ENCODE measurements at regions not wholly inside any gene's neighbourhood (a gene's known extent, or its start where the extent isn't known, plus 50 kb on each side); places are given as distances from the start of the nearest gene placed in this dataset.

- TF ChIP-seq CTCF (IDR thresholded peaks at IDR 0.05; ENCODE audit: insufficient read depth, low read depth, low read length, missing control alignments): no peak
- no peak overlapping the region for H3K4me3 ChIP-seq (ENCODE audit: low read length)
- DNase-seq (ENCODE audit: low read depth): no peak
These were observed 222.9 kb upstream of the ZNF32 start for GRCh38 chr10:43871545-43871944.

GRCh38 chr10:43870968-43871439 lies 222.3 kb upstream of the ZNF32 start:
- DNase-seq (ENCODE audit: low read depth): no peak
- H3K4me3 ChIP-seq (ENCODE audit: low read length): no peak overlapping the region
- TF ChIP-seq CTCF (IDR thresholded peaks at IDR 0.05; ENCODE audit: insufficient read depth, low read depth, low read length, missing control alignments): no peak

GRCh38 chr10:43869669-43870322 lies 221.1 kb upstream of the ZNF32 start:
- TF ChIP-seq CTCF (IDR thresholded peaks at IDR 0.05; ENCODE audit: insufficient read depth, low read depth, low read length, missing control alignments): no peak
- no peak for DNase-seq (ENCODE audit: low read depth)
- no peak overlapping the region for H3K4me3 ChIP-seq (ENCODE audit: low read length)

- DNase-seq (ENCODE audit: low read depth): no peak
- TF ChIP-seq CTCF (IDR thresholded peaks at IDR 0.05; ENCODE audit: insufficient read depth, low read depth, low read length, missing control alignments): no peak
- H3K4me3 ChIP-seq (ENCODE audit: low read length): no peak overlapping the region
These were observed 220.3 kb upstream of the ZNF32 start for GRCh38 chr10:43868952-43869351.

- no peak for DNase-seq (ENCODE audit: low read depth)
- no peak overlapping the region for H3K4me3 ChIP-seq (ENCODE audit: low read length)
- TF ChIP-seq CTCF (IDR thresholded peaks at IDR 0.05; ENCODE audit: insufficient read depth, low read depth, low read length, missing control alignments): no peak
These were observed 219.2 kb upstream of the ZNF32 start for GRCh38 chr10:43867667-43868565.

- DNase-seq (ENCODE audit: low read depth): no peak
- no peak overlapping the region for H3K4me3 ChIP-seq (ENCODE audit: low read length)
- TF ChIP-seq CTCF (IDR thresholded peaks at IDR 0.05; ENCODE audit: insufficient read depth, low read depth, low read length, missing control alignments): no peak
These were observed 218.4 kb upstream of the ZNF32 start for GRCh38 chr10:43867113-43867512.

Data from epithelial cell of esophagus (primary cell).